ENCODE measurements at regions not wholly inside any gene's neighbourhood (a gene's known extent, or its start where the extent isn't known, plus 50 kb on each side); places are given as distances from the start of the nearest gene placed in this dataset.

- DNase-seq, result peak in 55 of 56 donors; percentile 6 to 77 (median 45)
Measured at GRCh38 chr18:39841482-39842365, 2113.3 kb upstream of the PIK3C3 start.

DNA sequence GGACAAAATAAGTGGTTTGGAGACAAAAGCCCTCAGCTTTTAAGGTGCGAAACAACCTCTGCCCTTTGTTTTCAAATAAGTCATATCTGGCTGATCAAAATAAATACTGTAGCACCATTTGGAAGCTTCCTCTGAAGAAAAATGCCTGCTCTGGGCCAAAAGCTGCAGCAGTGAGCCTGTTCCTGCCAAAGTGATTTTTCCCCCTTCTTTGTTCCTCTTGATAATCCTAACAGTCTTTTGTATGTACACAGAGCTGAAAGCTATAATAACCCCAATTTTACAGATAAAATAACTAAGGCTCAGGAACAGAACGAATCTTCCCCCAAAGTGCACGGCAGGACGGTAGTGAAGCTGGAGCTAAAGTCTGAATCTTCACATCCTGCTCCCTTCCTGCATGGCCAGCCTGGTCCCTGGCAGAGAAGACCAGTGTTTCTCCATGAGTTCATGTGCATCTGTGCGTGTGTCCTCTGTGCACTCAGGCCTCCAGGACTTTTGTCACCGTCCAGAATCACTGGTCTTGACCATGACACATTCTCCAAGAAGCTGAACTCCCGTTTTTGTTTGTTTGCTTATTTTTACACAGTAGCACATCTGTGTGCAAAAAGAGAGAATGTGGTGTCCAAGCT is 2114.1 kb upstream of the PIK3C3 start:
- DNase-seq, result peak in 2 of 56 donors; percentile 39 to 50

DNA sequence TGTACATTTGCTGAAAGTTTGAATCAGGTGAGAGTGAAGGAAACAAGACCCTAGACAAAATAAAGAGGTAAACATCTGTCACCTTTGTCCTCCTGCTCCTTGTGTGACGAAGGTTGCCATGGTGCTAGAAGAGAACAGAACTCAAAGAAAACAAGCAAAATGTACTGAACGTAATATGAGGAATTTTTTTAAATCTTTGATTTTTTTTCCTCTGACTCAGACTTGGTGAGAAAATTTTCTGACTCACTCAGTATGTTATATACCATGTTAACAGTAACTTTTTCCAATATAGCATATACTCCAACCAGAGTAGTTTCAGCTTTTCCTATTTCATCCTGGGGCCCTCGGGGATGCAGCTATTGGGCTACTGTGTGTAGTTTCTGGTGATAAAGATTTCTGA is 2114.6 kb upstream of the PIK3C3 start:
- no peak for DNase-seq

- no peak for DNase-seq
Measured at GRCh38 chr18:39839782-39840181, 2115.3 kb upstream of the PIK3C3 start.

DNA sequence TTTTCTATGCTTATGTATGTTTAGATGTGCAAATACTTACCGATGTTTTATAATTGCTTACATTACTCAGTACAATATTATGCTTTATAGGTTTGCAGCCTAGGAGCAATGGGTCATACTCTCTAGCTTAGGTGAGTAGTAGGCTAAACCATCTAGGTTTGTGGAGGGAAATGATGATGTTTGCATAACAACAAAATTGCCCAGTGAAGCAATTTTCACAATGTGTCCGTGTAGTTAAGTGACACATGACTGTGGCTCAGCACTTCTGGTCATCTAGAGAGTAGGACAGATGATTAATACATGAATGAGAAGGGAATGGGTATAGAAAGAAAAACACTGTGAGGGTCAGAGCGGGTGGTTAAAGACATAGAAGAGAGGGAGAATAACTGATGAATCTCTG is 2116.2 kb upstream of the PIK3C3 start:
- no peak for DNase-seq

GRCh38 chr18:39835303-39836030 is 2119.6 kb upstream of the PIK3C3 start:
- no peak for DNase-seq

GRCh38 chr18:39834636-39835035 is 2120.4 kb upstream of the PIK3C3 start:
- DNase-seq, result no peak

DNA sequence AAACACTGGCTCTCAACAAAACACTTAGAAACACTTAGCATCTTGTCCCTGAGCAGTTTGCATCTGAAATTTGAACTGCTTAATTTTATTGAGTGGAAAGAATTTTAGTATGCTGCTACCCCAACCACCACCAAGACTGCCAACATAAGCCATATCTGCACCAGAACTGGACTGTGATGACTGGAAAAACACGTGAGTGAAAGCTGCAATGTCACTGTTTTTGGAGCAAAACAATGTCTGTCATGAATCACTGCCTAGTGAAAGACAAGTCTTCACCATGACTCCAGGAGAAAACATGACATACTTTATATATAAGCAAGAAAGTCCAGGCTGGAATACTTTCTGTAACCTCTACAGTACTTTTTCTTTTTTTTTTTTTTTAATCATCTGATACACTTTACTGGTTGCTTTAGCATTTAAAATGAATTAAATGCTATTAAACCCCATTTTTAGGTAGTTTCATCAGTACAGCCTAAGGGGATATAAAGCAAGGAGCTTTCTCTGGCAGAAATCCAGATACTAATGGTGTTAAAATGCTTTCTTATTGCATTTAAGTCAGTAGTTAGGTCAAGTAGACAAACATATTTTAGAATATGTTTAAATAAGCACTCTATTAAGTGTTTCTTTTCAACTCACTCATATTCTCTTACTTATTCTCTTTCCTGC is 2129.4 kb upstream of the PIK3C3 start:
- no peak for DNase-seq

- DNase-seq, result no peak
Measured at GRCh38 chr18:39806525-39806924, 2148.5 kb upstream of the PIK3C3 start.

GRCh38 chr18:39805218-39805617 is 2149.8 kb upstream of the PIK3C3 start:
- DNase-seq, result no peak

- no peak for DNase-seq
Measured at GRCh38 chr18:39802648-39803229, 2152.3 kb upstream of the PIK3C3 start.

GRCh38 chr18:39801848-39802247 is 2153.2 kb upstream of the PIK3C3 start:
- DNase-seq, result no peak

GRCh38 chr18:39801010-39801409 is 2154.0 kb upstream of the PIK3C3 start:
- DNase-seq, result no peak

DNA sequence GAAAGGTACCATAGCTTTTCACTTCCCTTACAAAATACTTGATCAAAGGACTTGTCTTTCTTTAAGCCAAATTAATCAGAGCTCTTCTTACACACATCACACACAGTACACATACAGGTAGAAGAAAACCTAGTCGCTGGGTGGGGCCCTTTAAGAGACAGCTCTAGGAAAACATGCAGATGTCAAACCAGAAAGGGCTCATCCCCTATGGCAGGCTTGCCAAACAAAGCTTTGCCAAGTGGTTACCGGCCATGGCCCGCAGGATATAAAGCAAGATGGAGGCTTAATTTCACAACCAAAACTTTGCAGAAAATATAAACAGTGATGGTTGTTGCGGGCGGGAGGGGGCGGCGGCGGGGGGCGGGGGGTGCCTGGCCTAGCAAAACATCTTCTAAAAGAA is 2156.0 kb upstream of the PIK3C3 start:
- DNase-seq, result no peak

DNA sequence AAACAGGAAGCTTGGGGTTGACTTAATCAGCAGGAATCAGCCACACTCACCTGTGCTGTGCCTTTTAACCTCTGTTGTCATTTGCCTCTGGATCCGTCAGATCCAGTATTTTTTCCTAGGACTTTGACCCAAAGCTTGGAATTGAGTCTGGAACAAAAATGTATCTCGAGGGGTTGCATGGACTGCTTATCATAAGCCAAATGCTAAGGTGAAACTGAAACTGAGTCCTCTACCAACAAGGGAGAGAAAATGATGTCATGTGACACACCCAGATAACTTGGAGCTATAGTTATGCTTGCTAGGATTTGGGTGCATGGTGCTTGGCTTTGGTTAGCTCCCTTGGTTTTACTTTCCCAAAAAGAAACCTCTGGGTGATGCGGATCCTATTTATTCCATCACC is 2158.6 kb upstream of the PIK3C3 start:
- no peak for DNase-seq

DNA sequence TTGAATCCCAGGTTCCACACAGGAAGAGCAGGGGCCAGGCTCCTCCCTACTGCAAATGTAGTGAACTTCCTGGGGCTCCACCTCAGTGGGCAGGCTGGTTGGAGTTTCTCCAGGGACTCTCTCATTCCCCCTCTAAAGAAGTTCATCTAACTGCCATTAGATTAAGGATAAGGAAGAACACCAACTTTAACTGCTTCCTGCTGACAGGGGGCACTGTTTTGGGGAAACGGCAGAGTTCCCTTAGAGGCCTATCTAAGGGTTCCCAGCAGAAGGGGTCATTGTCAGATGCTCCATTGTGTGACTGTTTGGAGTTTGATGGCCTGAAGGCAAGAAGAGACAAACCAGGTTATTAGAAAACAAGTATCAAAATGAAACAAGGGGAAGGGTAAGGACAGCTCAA is 2159.7 kb upstream of the PIK3C3 start:
- no peak for DNase-seq

DNA sequence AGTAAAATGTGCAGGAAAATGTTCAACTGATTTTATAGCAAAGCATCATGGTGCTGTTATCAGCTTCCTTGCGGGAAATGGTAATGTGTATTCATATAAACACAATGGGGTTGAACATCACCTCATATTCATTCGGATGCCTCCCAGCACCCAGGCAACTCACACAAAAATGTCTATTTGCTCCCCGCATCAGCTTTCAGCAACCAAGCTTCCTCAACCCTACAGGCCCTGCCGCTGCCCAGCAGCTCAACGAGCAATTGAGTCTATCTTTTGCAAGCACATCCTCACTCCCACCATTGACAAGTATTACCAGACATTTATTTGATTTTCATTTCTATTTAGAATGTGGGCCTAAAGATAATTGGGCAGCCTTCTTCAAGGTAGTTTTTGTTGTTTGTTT is 2161.4 kb upstream of the PIK3C3 start:
- no peak for DNase-seq

GRCh38 chr18:39788383-39788782 is 2166.7 kb upstream of the PIK3C3 start:
- DNase-seq, result no peak

- DNase-seq, result no peak
Measured at GRCh38 chr18:39786477-39786876, 2168.6 kb upstream of the PIK3C3 start.

GRCh38 chr18:39784541-39784940 is 2170.5 kb upstream of the PIK3C3 start:
- DNase-seq, result no peak

- peak in 2 of 56 donors; percentile 0 to 1 for DNase-seq
Measured at GRCh38 chr18:39781565-39781964, 2173.5 kb upstream of the PIK3C3 start.
